Caco-2 (cell line): ENCODE measurements at regions not wholly inside any gene's neighbourhood (a gene's known extent, or its start where the extent isn't known, plus 50 kb on each side); places are given as distances from the start of the nearest gene placed in this dataset.

Source experiments
- BruUV-seq: library from RNA; stranded (reverse); fragments of 400-500 nt; replicated peaks from 2 replicates; lab custom pipeline; 2021; lab: Mats Ljungman, UMichigan
- CTCF ChIA-PET: fragments of 300-600 bp; sonication (Branson Sonifier 250); formaldehyde crosslinking; loops from one replicate; lab custom pipeline; 2022; ENCODE audit warnings: antibody characterized with exemption; lab: Charles Lee
- POLR2A ChIA-PET: fragments of 300-600 bp; sonication (Branson Sonifier 250); formaldehyde crosslinking; loops from one replicate; lab custom pipeline; 2022; ENCODE audit warnings: antibody characterized with exemption; lab: Charles Lee
- DNase-seq, 2 experiments: peaks; one replicate each; pipeline versions ENCODE4 v3.0.0 to v3.0.0-alpha.2; 2020 to 2022
- H3K27me3 ChIP-seq: replicated peaks from 2 replicates; pipeline ENCODE4 v1.6.0; 2011; ENCODE audit warnings: low read length; ENCODE audit not compliant: control insufficient read depth, insufficient read depth
- H3K36me3 ChIP-seq: 2 replicates; pipeline ENCODE4 v1.5.1; 2011; ENCODE audit warnings: low read length; ENCODE audit not compliant: control insufficient read depth, insufficient read depth
- H3K4me1 ChIP-seq: fragments of 250-450 bp; sonication (Bioruptor Pico); 2 replicates; pipeline ENCODE4 v1.5.1; 2020; ENCODE audit warnings: mild to moderate bottlenecking
- H3K4me3 ChIP-seq: 2 replicates; pipeline ENCODE4 v1.5.1; 2011; ENCODE audit warnings: low read depth, mild to moderate bottlenecking, control low read depth, low read length
- H3K9me3 ChIP-seq: fragments of 250-450 bp; sonication (Bioruptor Pico); 2 replicates; pipeline ENCODE4 v1.5.1; 2020; ENCODE audit warnings: mild to moderate bottlenecking, moderate library complexity
- H3K27ac Mint-ChIP-seq: one replicate; pipeline ENCODE4 v1.8.0; 2022; ENCODE audit warnings: mixed read lengths; ENCODE audit not compliant: unreplicated experiment
- H3K27me3 Mint-ChIP-seq: one replicate; pipeline ENCODE4 v1.8.0; 2022; ENCODE audit warnings: mixed read lengths; ENCODE audit not compliant: insufficient read depth, unreplicated experiment
- H3K36me3 Mint-ChIP-seq: one replicate; pipeline ENCODE4 v1.8.0; 2022; ENCODE audit warnings: mild to moderate bottlenecking, mixed read lengths; ENCODE audit not compliant: insufficient read depth, unreplicated experiment
- H3K4me1 Mint-ChIP-seq: one replicate; pipeline ENCODE4 v1.8.0; 2022; ENCODE audit warnings: low read depth, mixed read lengths; ENCODE audit not compliant: unreplicated experiment
- H3K4me3 Mint-ChIP-seq: one replicate; pipeline ENCODE4 v1.8.0; 2022; ENCODE audit warnings: mild to moderate bottlenecking, moderate library complexity, mixed read lengths; ENCODE audit not compliant: unreplicated experiment
- H3K9me3 Mint-ChIP-seq: one replicate; pipeline ENCODE4 v1.8.0; 2022; ENCODE audit warnings: mixed read lengths; ENCODE audit not compliant: unreplicated experiment
- intact Hi-C: fragments of 100-400 bp; cut with micrococcal nuclease; formaldehyde crosslinking; loops from one replicate; pipeline ENCODE4 v1.10.0; 2022; ENCODE audit not compliant: unreplicated experiment
- TF ChIP-seq, protein P1 (sequence below), 2 experiments: fragments of 200-600 bp in 1 of 2; IDR thresholded peaks; 1 replicate in 1 of 2; 2 replicates in 1 of 2; pipeline versions ENCODE4 v1.5.1 to v1.8.0; 2011 to 2022; ENCODE audit warnings: antibody characterized with exemption in 1 of 2, control low read depth in 1 of 2, inconsistent platforms in 1 of 2, low read depth in 1 of 2, low read length in 1 of 2, mild to moderate bottlenecking in 1 of 2, moderate library complexity in 1 of 2; ENCODE audit not compliant: insufficient read depth in 1 of 2, severe bottlenecking in 1 of 2, unreplicated experiment in 1 of 2

DNA sequence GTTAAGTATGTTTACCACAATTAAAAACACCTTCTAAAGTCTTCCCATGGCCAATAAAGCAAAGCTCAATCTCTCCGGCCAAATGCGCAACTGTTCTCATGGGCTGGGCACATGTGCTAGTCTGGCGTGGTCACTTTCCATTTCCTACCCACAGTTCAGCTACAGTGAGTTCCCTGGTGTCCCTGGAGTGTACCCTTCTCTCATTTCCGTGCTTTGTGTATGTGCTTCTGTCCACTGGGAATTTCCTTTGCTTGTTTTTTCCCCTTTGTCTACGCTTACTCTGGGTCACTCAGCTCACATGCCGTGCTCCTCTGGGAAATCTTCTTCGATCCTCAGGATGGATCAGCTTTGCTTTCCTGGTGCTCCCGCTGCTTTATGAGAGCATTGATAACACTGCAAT is 69.6 kb upstream of the GYPC start:
- CTCF ChIA-PET: no interaction called here
- H3K27me3 Mint-ChIP-seq: peaks cover 26% of the 10 kb centered on the region
- POLR2A ChIA-PET: no interaction called here
- no peaks in the 10 kb centered on the region; the same call in 1 of the 2 replicates for H3K27me3 ChIP-seq
- intact Hi-C loops: no loop called here
- no peaks in the 10 kb centered on the region for H3K4me1 ChIP-seq
- TF ChIP-seq, protein P1, sequence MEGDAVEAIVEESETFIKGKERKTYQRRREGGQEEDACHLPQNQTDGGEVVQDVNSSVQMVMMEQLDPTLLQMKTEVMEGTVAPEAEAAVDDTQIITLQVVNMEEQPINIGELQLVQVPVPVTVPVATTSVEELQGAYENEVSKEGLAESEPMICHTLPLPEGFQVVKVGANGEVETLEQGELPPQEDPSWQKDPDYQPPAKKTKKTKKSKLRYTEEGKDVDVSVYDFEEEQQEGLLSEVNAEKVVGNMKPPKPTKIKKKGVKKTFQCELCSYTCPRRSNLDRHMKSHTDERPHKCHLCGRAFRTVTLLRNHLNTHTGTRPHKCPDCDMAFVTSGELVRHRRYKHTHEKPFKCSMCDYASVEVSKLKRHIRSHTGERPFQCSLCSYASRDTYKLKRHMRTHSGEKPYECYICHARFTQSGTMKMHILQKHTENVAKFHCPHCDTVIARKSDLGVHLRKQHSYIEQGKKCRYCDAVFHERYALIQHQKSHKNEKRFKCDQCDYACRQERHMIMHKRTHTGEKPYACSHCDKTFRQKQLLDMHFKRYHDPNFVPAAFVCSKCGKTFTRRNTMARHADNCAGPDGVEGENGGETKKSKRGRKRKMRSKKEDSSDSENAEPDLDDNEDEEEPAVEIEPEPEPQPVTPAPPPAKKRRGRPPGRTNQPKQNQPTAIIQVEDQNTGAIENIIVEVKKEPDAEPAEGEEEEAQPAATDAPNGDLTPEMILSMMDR (IDR thresholded peaks at IDR 0.05; ENCODE audit: insufficient read depth in 1 of 2, low read depth in 1 of 2, low read length in 1 of 2, severe bottlenecking in 1 of 2, unreplicated experiment in 1 of 2): no peak
- BruUV-seq: no TSS peak
- no peaks in the 10 kb centered on the region for H3K36me3 ChIP-seq
- H3K36me3 Mint-ChIP-seq: no peaks in the 10 kb centered on the region
- no peak for DNase-seq
- H3K9me3 Mint-ChIP-seq: no peaks in the 10 kb centered on the region
- H3K9me3 ChIP-seq: no peaks in the 10 kb centered on the region
- no peak overlapping the region for H3K27ac Mint-ChIP-seq
- no peak overlapping the region for H3K4me3 ChIP-seq
- no peaks in the 10 kb centered on the region for H3K4me1 Mint-ChIP-seq
- no peak overlapping the region for H3K4me3 Mint-ChIP-seq

DNA sequence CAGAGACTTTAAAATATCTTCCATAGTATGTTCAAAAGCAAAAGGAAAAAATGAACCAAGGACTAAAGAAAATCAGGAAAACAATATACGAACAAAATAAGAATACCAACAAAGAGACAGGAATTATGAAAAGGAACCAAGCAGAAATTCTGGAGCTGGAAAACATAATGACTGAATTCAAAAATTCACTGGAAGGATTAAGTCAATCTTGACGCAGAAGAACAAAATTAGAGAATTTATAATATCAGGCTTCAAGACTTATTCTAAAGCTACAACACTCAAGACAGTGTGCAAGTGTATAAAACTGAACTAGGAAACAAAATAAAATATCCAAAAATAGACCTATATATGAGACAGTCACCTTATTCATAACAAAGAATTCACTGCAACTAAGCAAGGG is 56.9 kb upstream of the GYPC start:
- Histone ChIP-seq H3K4me3 (no peak overlapping the region), H3K27me3 (no peaks in the 10 kb centered on the region), H3K9me3 (no peaks in the 10 kb centered on the region), H3K36me3 (no peaks in the 10 kb centered on the region), H3K4me1 (no peaks in the 10 kb centered on the region)
- Mint-ChIP-seq H3K27me3 (peaks cover 9% of the 10 kb centered on the region), H3K4me1 (no peaks in the 10 kb centered on the region), H3K4me3 (no peak overlapping the region), H3K9me3 (no peaks in the 10 kb centered on the region), H3K27ac (no peak overlapping the region), H3K36me3 (no peaks in the 10 kb centered on the region)
- ChIA-PET POLR2A (no interaction called here), CTCF (no interaction called here)
- BruUV-seq: no TSS peak
- TF ChIP-seq, protein P1 (IDR thresholded peaks at IDR 0.05; ENCODE audit: insufficient read depth in 1 of 2, low read depth in 1 of 2, low read length in 1 of 2, severe bottlenecking in 1 of 2, unreplicated experiment in 1 of 2): no peak
- intact Hi-C loops: no loop called here
- DNase-seq: no peak

DNA sequence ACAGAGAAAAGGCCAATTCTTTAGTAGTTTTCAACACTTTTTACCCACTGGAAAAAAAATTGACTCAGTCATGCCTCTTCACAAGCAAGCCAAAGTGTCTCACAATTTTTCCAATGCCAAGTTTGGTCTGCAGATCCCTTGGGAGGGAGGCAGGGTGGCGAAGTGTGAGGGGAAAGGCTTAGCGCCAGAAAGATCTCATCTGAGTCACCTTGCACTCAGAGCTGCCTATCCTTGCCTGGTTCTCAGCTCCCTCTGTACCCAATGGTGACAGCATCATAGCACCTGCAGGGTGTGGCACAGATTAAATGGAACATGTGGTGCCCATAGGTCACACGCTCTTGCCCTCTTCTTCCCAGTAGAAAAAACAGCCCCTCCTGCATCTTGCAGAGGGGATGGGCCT is 55.2 kb upstream of the GYPC start:
- no peaks in the 10 kb centered on the region for H3K4me1 ChIP-seq
- H3K9me3 ChIP-seq: no peaks in the 10 kb centered on the region
- intact Hi-C loops: no loop called here
- TF ChIP-seq, protein P1 (IDR thresholded peaks at IDR 0.05; ENCODE audit: insufficient read depth in 1 of 2, low read depth in 1 of 2, low read length in 1 of 2, severe bottlenecking in 1 of 2, unreplicated experiment in 1 of 2): no peak
- H3K4me1 Mint-ChIP-seq: no peaks in the 10 kb centered on the region
- H3K4me3 Mint-ChIP-seq: no peak overlapping the region
- H3K9me3 Mint-ChIP-seq: peaks cover 11% of the 10 kb centered on the region
- no peak overlapping the region for H3K4me3 ChIP-seq
- no peaks in the 10 kb centered on the region for H3K27me3 ChIP-seq
- POLR2A ChIA-PET: no interaction called here
- no peak overlapping the region for H3K27ac Mint-ChIP-seq
- BruUV-seq: no TSS peak
- H3K27me3 Mint-ChIP-seq: peaks cover 8% of the 10 kb centered on the region
- H3K36me3 Mint-ChIP-seq: no peaks in the 10 kb centered on the region
- H3K36me3 ChIP-seq: no peaks in the 10 kb centered on the region
- CTCF ChIA-PET: no interaction called here
- no peak for DNase-seq
